Upper lobe of left lung (tissue), 6 donors: ENCODE measurements at regions not wholly inside any gene's neighbourhood (a gene's known extent, or its start where the extent isn't known, plus 50 kb on each side); places are given as distances from the start of the nearest gene placed in this dataset.

Source experiments
- ATAC-seq, 2 donors: fragments of 200-7000 bp; cut with Tn5 transposase; one replicate each; pipeline ENCODE4 v1.9.1; 2022; ENCODE audit warnings: mild to moderate bottlenecking in 2 of 2, moderate library complexity in 2 of 2; ENCODE audit not compliant: low FRiP score in 2 of 2
- DNase-seq, 2 donors: peaks; one replicate each; pipeline ENCODE4 v3.0.0-alpha.2; 2019 to 2020
- H3K27ac ChIP-seq, 4 donors: fragments of 200-600 bp; sonication (generic); one replicate each; pipeline ENCODE4 v1.5.1; 2016 to 2019
- H3K27me3 ChIP-seq, 4 donors: fragments of 200-600 bp; sonication (generic); one replicate each; pipeline ENCODE4 v1.5.1; 2017 to 2019
- H3K36me3 ChIP-seq, 4 donors: fragments of 200-600 bp; sonication (generic); one replicate each; pipeline ENCODE4 v1.5.1; 2016 to 2019
- H3K4me1 ChIP-seq, 4 donors: fragments of 200-600 bp; sonication (generic); one replicate each; pipeline ENCODE4 v1.5.1; 2018 to 2019
- H3K4me3 ChIP-seq, 4 donors: fragments of 200-600 bp; sonication (generic); one replicate each; pipeline ENCODE4 v1.5.1; 2017 to 2019; ENCODE audit warnings: mild to moderate bottlenecking in 2 of 4, moderate library complexity in 1 of 4
- H3K9me3 ChIP-seq, 4 donors: fragments of 200-600 bp; sonication (generic); one replicate each; pipeline ENCODE4 v1.5.1; 2018 to 2019
- CTCF ChIP-seq, 6 experiments: fragments of 450-650 bp in 4 of 6; fragments of 200-600 bp in 2 of 6; sonication (generic) in 2 of 6; IDR thresholded peaks; one replicate each; pipeline ENCODE4 v1.5.1; 2016 to 2019; ENCODE audit warnings: antibody characterized with exemption in 6 of 6
- EP300 ChIP-seq, 4 donors: sonication (generic); formaldehyde crosslinking; IDR thresholded peaks; one replicate each; pipeline ENCODE4 v1.5.1; 2017; ENCODE audit warnings: antibody characterized with exemption in 4 of 4, control low read depth in 2 of 4
- POLR2A ChIP-seq, 4 donors: fragments of 450-650 bp; IDR thresholded peaks; one replicate each; pipeline ENCODE4 v1.5.1; 2016 to 2017; ENCODE audit warnings: antibody characterized with exemption in 4 of 4, mild to moderate bottlenecking in 2 of 4
- POLR2AphosphoS5 ChIP-seq, 2 donors: sonication (generic); formaldehyde crosslinking; IDR thresholded peaks; one replicate each; pipeline ENCODE4 v1.5.1; 2017; ENCODE audit warnings: antibody characterized with exemption in 2 of 2
- WGBS, 2 donors: methylation state at CpG; one replicate each; pipeline ENCODE4 v1.1.5; 2017 to 2018; 5-methylcytosine and 5-hydroxymethylcytosine counted together
- donor health status: DM: no; HTN: no; CAD: no; lungs with moderate emphysema.
- donor health status: DM: no; HTN: yes; CAD: no; lungs with severe emphysema.

DNA sequence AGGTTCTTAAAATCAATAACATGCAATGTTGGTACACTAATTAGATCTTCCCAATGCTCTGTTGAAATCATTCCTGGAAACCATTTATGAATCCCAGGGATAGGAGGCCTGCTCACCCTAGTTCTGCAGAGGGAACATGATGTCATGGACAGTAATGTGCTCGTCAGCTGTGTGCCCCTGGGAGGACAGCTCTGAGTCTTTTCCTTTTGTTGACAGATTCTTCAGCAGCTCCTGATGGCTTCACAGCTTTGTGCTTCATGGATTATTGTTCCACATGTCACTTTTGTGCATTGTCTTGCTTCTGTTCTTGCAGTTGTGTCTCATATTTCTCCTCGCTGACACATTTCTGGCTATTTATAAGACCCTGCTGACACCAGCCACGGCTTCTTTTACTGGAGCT lies 367.5 kb downstream of the CCSER2 start:
- Histone ChIP-seq H3K9me3 (peaks cover 0 to 11% (median 6%) of the 10 kb centered on the region in 4 donors), H3K27me3 (no peaks in the 10 kb centered on the region), H3K4me3 (no peak overlapping the region), H3K4me1 (peaks cover 0 to 10% (median 0%) of the 10 kb centered on the region in 4 donors), H3K36me3 (no peaks in the 10 kb centered on the region), H3K27ac (peak overlapping the region in 2 of 4 donors; percentile 54 to 55)
- no peak for DNase-seq
- ATAC-seq, result no peak
- TF ChIP-seq POLR2A (IDR thresholded peaks at IDR 0.05), result no peak
- 66 to 72% methylated on average over 3 of the region's 3 CpGs for WGBS, 2 donors

DNA sequence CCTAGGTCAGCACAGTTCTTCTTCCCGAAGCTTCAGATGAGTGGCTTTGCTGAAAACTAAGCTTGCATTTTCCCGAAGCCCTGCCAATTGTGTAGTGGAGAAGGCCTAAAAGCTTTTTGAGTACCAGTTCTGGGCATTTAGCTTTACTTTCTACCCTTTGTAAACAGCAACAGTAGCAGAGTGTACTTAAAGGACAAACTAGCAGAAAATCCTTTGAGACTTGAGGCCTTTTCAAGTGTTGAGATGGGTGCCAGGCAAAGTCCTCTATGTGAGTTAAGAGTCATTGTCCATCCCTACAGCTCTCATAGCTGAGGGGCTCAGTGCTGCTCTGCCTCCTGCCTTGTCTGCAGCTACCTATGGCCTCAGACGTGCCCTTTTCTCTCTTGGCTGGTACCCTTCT lies 368.2 kb downstream of the CCSER2 start:
- Histone ChIP-seq H3K27me3 (no peaks in the 10 kb centered on the region), H3K4me1 (peaks cover 0 to 10% (median 0%) of the 10 kb centered on the region in 4 donors), H3K4me3 (no peak overlapping the region), H3K36me3 (no peaks in the 10 kb centered on the region), H3K27ac (peak overlapping the region in 1 of 4 donors; percentile 55), H3K9me3 (peaks cover 0 to 11% (median 6%) of the 10 kb centered on the region in 4 donors)
- ATAC-seq (peak; percentile 41 to 72), DNase-seq (peak in 1 of 2 donors; percentile 68)
- TF ChIP-seq CTCF (IDR thresholded peaks at IDR 0.05), result no peak
- TF ChIP-seq EP300 (IDR thresholded peaks at IDR 0.05), result peak in 2 of 4 donors; percentile 86 to 92
- TF ChIP-seq POLR2A (IDR thresholded peaks at IDR 0.05), result peak in 1 of 4 donors; percentile 42
- peak in 1 of 2 donors; percentile 31 for TF ChIP-seq POLR2AphosphoS5 (IDR thresholded peaks at IDR 0.05)
- WGBS, 2 donors, result 62 to 73% methylated on average over 3 of the region's 3 CpGs

DNA sequence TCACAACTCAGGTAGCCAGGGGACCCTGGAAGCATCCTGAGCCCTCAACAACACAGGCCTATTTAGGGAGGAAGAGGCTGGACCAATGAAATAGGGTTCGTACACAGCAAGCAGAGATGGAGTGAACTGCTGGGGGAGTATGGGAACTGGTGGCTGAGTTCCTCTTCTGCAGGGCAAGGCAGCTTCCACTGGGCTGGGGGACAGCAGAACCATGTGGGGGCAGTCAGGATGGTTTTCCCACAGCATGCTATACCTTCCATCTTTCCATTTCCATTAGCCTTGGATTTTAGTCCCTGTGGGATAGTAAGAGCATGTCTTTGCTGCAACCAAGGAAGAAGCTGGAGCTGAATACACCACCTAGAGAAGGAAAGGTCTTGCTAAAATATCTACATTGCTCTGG lies 370.6 kb downstream of the CCSER2 start:
- 56 to 79% methylated on average over 1 of the region's 1 CpG for WGBS, 2 donors
- no peak for ATAC-seq
- TF ChIP-seq POLR2A (IDR thresholded peaks at IDR 0.05), result no peak
- no peak for TF ChIP-seq POLR2AphosphoS5 (IDR thresholded peaks at IDR 0.05)
- no peak for TF ChIP-seq CTCF (IDR thresholded peaks at IDR 0.05)
- TF ChIP-seq EP300 (IDR thresholded peaks at IDR 0.05), result no peak

DNA sequence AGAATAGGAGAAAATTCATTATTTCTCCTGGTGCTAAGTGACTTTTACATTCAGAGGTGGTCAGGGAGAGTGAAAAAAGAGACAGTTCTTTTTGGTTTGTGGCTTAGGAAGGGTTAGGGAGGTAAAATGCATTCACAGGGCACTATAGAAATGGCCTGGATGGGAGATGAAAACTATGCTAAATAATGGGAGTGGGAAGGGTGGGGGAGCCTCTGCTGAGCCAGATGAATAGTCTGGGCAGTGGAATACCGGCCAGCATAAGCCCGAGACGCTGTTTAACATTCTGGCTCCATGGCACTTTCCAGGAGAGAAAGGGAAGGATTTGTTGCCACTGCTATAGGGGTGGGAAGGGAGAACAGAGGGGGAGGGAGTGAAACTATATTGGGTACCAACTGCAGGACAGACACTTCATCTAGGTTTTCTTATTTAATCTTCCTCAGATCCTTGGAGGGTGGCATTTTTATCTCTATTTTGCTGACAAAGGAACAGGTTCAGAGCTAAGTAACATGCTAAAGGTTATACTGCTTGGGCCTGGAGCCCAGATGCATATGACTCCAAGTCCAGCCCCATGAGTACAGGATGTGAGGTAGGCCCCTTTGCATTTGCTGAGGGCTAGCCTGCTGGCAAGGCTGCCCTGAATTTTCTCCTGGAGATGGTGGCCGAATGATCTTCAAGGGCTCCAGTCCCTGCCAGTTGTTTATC lies 372.4 kb downstream of the CCSER2 start:
- TF ChIP-seq POLR2A (IDR thresholded peaks at IDR 0.05) (no peak), CTCF (IDR thresholded peaks at IDR 0.05) (no peak), POLR2AphosphoS5 (IDR thresholded peaks at IDR 0.05) (no peak)
- H3K27me3 ChIP-seq, result no peaks in the 10 kb centered on the region
- no peak overlapping the region for H3K27ac ChIP-seq
- 53 to 68% methylated on average over 3 to 4 of the region's 4 CpGs for WGBS, 2 donors
- no peak for ATAC-seq
- H3K4me3 ChIP-seq, result no peak overlapping the region
- no peak for DNase-seq
- no peaks in the 10 kb centered on the region for H3K36me3 ChIP-seq
- peaks cover 0 to 12% (median 0%) of the 10 kb centered on the region in 4 donors for H3K4me1 ChIP-seq
- no peaks in the 10 kb centered on the region for H3K9me3 ChIP-seq

More for the DNA sequence above, 370.6 kb downstream of the CCSER2 start:
- H3K36me3 ChIP-seq, result no peaks in the 10 kb centered on the region
- H3K4me1 ChIP-seq, result peaks cover 0 to 10% (median 0%) of the 10 kb centered on the region in 4 donors
- no peak overlapping the region for H3K4me3 ChIP-seq
- H3K27ac ChIP-seq, result no peak overlapping the region
- no peaks in the 10 kb centered on the region for H3K27me3 ChIP-seq
- peaks cover 0 to under 1% (median 0%) of the 10 kb centered on the region in 4 donors for H3K9me3 ChIP-seq
- DNase-seq, result no peak

- H3K27me3 ChIP-seq, result no peaks in the 10 kb centered on the region
- DNase-seq (no peak), ATAC-seq (no peak)
- H3K4me1 ChIP-seq, result peaks cover 0 to 7% (median 0%) of the 10 kb centered on the region in 4 donors
- no peak overlapping the region for H3K27ac ChIP-seq
- TF ChIP-seq EP300 (IDR thresholded peaks at IDR 0.05) (no peak), CTCF (IDR thresholded peaks at IDR 0.05) (no peak), POLR2A (IDR thresholded peaks at IDR 0.05) (no peak), POLR2AphosphoS5 (IDR thresholded peaks at IDR 0.05) (no peak)
- WGBS, 2 donors, result 76 to 78% methylated on average over 3 of the region's 3 CpGs
- no peak overlapping the region for H3K4me3 ChIP-seq
- no peaks in the 10 kb centered on the region for H3K36me3 ChIP-seq
- no peaks in the 10 kb centered on the region for H3K9me3 ChIP-seq
Observed at GRCh38 chr10:84701370-84701720, 373.0 kb downstream of the CCSER2 start.
